ENCODE measurements at regions not wholly inside any gene's neighbourhood (a gene's known extent, or its start where the extent isn't known, plus 50 kb on each side); places are given as distances from the start of the nearest gene placed in this dataset.
"Not testable (repeated sequence)": the region's sequence is repeated elsewhere in the genome, so short reads cannot be mapped to it uniquely, and the experiment has no call there.

DNA sequence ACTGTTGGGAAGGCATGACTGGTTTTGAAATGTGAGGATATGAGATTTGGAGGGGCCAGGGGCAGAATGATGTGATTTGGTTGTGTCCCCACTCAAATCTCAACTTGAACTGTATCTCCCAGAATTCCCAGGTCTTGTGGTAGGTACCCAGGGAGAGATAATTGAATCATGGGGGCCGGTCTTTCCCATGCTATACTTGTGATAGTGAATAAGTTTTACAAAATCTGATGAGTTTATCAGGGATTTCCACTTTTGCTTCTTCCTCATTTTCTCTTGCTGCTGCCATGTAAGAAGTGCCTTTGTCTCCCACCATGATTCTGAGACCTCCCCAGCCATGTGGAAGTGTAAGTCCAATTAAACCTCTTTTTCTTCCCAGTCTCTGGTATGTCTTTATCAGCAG is 170.1 kb upstream of the JUN start:
- H3K14ac ChIP-seq (ENCODE audit: insufficient read length); H2BK5ac ChIP-seq (ENCODE audit: low read depth, low read length); H4K8ac ChIP-seq (ENCODE audit: extremely low read depth, insufficient read depth, low read length); H3K56ac ChIP-seq (replicated peaks; ENCODE audit: insufficient read length, low read depth, low read length); H2BK12ac ChIP-seq (ENCODE audit: low read depth, low read length); H2BK15ac ChIP-seq (ENCODE audit: low read length); POLR2A ChIA-PET (ENCODE audit: partially characterized antibody); H3K4me1 ChIP-seq (replicated peaks in 1 of 4; ENCODE audit: control insufficient read depth in 3 of 4, insufficient read depth in 4 of 4, low read length in 3 of 4); H3K23ac ChIP-seq (ENCODE audit: insufficient read length); FAIRE-seq; H3K4me3 ChIP-seq (ENCODE audit: extremely low read depth in 1 of 4, insufficient read depth in 2 of 4, low read depth in 3 of 4, low read length in 4 of 4); DNase-seq (ENCODE audit: low read depth in 1 of 2, low spot score in 2 of 2); H3K9ac ChIP-seq (replicated peaks in 1 of 4; ENCODE audit: extremely low read depth in 1 of 4, low read depth in 3 of 4, low read length in 3 of 4); H3K36me3 ChIP-seq (ENCODE audit: control insufficient read depth in 2 of 4, insufficient read depth in 4 of 4, low read length in 3 of 4); H3K79me1 ChIP-seq (ENCODE audit: low read depth, low read length); H3K79me2 ChIP-seq (ENCODE audit: control insufficient read depth in 1 of 2, insufficient read depth in 2 of 2, low read length in 2 of 2); H3K4ac ChIP-seq (replicated peaks; ENCODE audit: insufficient read length, low read depth, low read length); H4K5ac ChIP-seq (ENCODE audit: insufficient read length, low read depth, low read length); H4K20me1 ChIP-seq (replicated peaks in 1 of 2; ENCODE audit: control insufficient read depth in 1 of 2, insufficient read depth in 2 of 2, low read length in 2 of 2); H3K23me2 ChIP-seq (ENCODE audit: low read depth, low read length); H2BK120ac ChIP-seq (replicated peaks; ENCODE audit: low read depth, low read length); H4K91ac ChIP-seq (replicated peaks; ENCODE audit: insufficient read length, low read length); H2AFZ ChIP-seq (ENCODE audit: low read length); H2AK5ac ChIP-seq (ENCODE audit: low read depth, low read length); H3K18ac ChIP-seq (ENCODE audit: extremely low read depth, low read length); H3K4me2 ChIP-seq (ENCODE audit: insufficient read depth in 1 of 2, low read depth in 2 of 2, low read length in 2 of 2); H2BK20ac ChIP-seq (ENCODE audit: low read length); H3K27me3 ChIP-seq (replicated peaks in 1 of 4; ENCODE audit: control insufficient read depth in 3 of 4, extremely low read depth in 1 of 4, insufficient read depth in 3 of 4, low read length in 3 of 4); H3K27ac ChIP-seq (ENCODE audit: low read depth, low read length): not testable (repeated sequence)
- CTCF ChIA-PET (ENCODE audit: partially characterized antibody): interaction anchor here (0.6 kb wide), 1 partner anchor 320 kb away, joined by 3 read pairs; no protein-coding TSS in a partner anchor
- peaks cover 12 to 18% of the 10 kb centered on the region in 2 experiments for H3K9me3 ChIP-seq (ENCODE audit: insufficient read depth in 2 of 2, low read depth in 1 of 2, low read length in 1 of 2)
- 85% methylated on average over 1 of the region's 1 CpG; no CpG with 5 or more reads in 1 of the 2 experiments for WGBS, 2 experiments (ENCODE audit: extremely low coverage in 1 of 2, insufficient coverage in 1 of 2, insufficient read length in 1 of 2, insufficient replicate concordance in 2 of 2, low coverage in 1 of 2, low lambda C conversion rate in 2 of 2, missing lambda C conversion rate in 1 of 2)

DNA sequence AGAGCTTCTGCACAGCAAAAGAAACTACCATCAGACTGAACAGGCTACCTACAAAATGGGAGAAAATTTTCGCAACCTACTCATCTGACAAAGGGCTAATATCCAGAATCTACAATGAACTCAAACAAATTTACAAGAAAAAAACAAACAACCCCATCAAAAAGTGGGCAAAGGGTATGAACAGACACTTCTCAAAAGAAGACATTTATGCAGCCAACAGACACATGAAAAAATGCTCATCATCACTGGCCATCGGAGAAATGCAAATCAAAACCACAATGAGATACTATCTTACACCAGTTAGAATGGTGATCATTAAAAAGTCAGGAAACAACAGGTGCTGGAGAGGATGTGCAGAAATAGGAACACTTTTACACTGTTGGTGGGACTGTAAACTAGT is 179.4 kb upstream of the JUN start:
- H3K23me2 ChIP-seq (ENCODE audit: low read depth, low read length); H4K8ac ChIP-seq (ENCODE audit: extremely low read depth, insufficient read depth, low read length); H4K91ac ChIP-seq (replicated peaks; ENCODE audit: insufficient read length, low read length); H2BK12ac ChIP-seq (ENCODE audit: low read depth, low read length); CTCF ChIA-PET (ENCODE audit: partially characterized antibody); H3K4me1 ChIP-seq (replicated peaks in 1 of 4; ENCODE audit: control insufficient read depth in 3 of 4, insufficient read depth in 4 of 4, low read length in 3 of 4); H2BK20ac ChIP-seq (ENCODE audit: low read length); H3K4me3 ChIP-seq (ENCODE audit: extremely low read depth in 1 of 4, insufficient read depth in 2 of 4, low read depth in 3 of 4, low read length in 4 of 4); H3K27ac ChIP-seq (ENCODE audit: low read depth, low read length); H3K4me2 ChIP-seq (ENCODE audit: insufficient read depth in 1 of 2, low read depth in 2 of 2, low read length in 2 of 2); H3K56ac ChIP-seq (replicated peaks; ENCODE audit: insufficient read length, low read depth, low read length); H3K9ac ChIP-seq (replicated peaks in 1 of 4; ENCODE audit: extremely low read depth in 1 of 4, low read depth in 3 of 4, low read length in 3 of 4); H2BK120ac ChIP-seq (replicated peaks; ENCODE audit: low read depth, low read length); H3K9me3 ChIP-seq (ENCODE audit: insufficient read depth in 2 of 2, low read depth in 1 of 2, low read length in 1 of 2); H3K14ac ChIP-seq (ENCODE audit: insufficient read length); FAIRE-seq; H3K23ac ChIP-seq (ENCODE audit: insufficient read length); H4K20me1 ChIP-seq (replicated peaks in 1 of 2; ENCODE audit: control insufficient read depth in 1 of 2, insufficient read depth in 2 of 2, low read length in 2 of 2); H3K4ac ChIP-seq (replicated peaks; ENCODE audit: insufficient read length, low read depth, low read length); DNase-seq (ENCODE audit: low read depth in 1 of 2, low spot score in 2 of 2); H3K79me2 ChIP-seq (ENCODE audit: control insufficient read depth in 1 of 2, insufficient read depth in 2 of 2, low read length in 2 of 2); H2BK5ac ChIP-seq (ENCODE audit: low read depth, low read length); H4K5ac ChIP-seq (ENCODE audit: insufficient read length, low read depth, low read length); H3K79me1 ChIP-seq (ENCODE audit: low read depth, low read length); H3K36me3 ChIP-seq (ENCODE audit: control insufficient read depth in 2 of 4, insufficient read depth in 4 of 4, low read length in 3 of 4); H2AFZ ChIP-seq (ENCODE audit: low read length); H3K27me3 ChIP-seq (replicated peaks in 1 of 4; ENCODE audit: control insufficient read depth in 3 of 4, extremely low read depth in 1 of 4, insufficient read depth in 3 of 4, low read length in 3 of 4); H3K18ac ChIP-seq (ENCODE audit: extremely low read depth, low read length); H2BK15ac ChIP-seq (ENCODE audit: low read length); POLR2A ChIA-PET (ENCODE audit: partially characterized antibody); H2AK5ac ChIP-seq (ENCODE audit: low read depth, low read length): not testable (repeated sequence)
- WGBS, 2 experiments (ENCODE audit: extremely low coverage in 1 of 2, insufficient coverage in 1 of 2, insufficient read length in 1 of 2, insufficient replicate concordance in 2 of 2, low coverage in 1 of 2, low lambda C conversion rate in 2 of 2, missing lambda C conversion rate in 1 of 2): 88% methylated on average over 2 of the region's 2 CpGs; no CpG with 5 or more reads in 1 of the 2 experiments

Data from H1 (cell line).